ENCODE measurements at regions not wholly inside any gene's neighbourhood (a gene's known extent, or its start where the extent isn't known, plus 50 kb on each side); places are given as distances from the start of the nearest gene placed in this dataset.

GRCh38 chr20:10922941-10923340, 249.1 kb upstream of the JAG1 start:
- no peak for DNase-seq

GRCh38 chr20:10924644-10925201, 250.9 kb upstream of the JAG1 start:
- DNase-seq = no peak

GRCh38 chr20:10925767-10926166, 252.0 kb upstream of the JAG1 start:
- DNase-seq = no peak

- no peak for DNase-seq
These were observed 253.3 kb upstream of the JAG1 start for GRCh38 chr20:10927011-10927583.

GRCh38 chr20:10927936-10928840, 254.4 kb upstream of the JAG1 start:
- no peak for DNase-seq

GRCh38 chr20:10928841-10929421, 255.1 kb upstream of the JAG1 start:
- DNase-seq = no peak

- no peak for DNase-seq
These were observed 262.0 kb upstream of the JAG1 start for GRCh38 chr20:10935658-10936402.

- no peak for DNase-seq
These were observed 263.0 kb upstream of the JAG1 start for GRCh38 chr20:10936786-10937185.

- DNase-seq = no peak
These were observed 265.6 kb upstream of the JAG1 start for GRCh38 chr20:10939331-10939941.

- DNase-seq = no peak
These were observed 267.1 kb upstream of the JAG1 start for GRCh38 chr20:10940941-10941340.

- no peak for DNase-seq
These were observed 270.0 kb upstream of the JAG1 start for GRCh38 chr20:10943686-10944265.

GRCh38 chr20:10946124-10946880, 272.5 kb upstream of the JAG1 start:
- DNase-seq = no peak

GRCh38 chr20:10947726-10948125, 273.9 kb upstream of the JAG1 start:
- no peak for DNase-seq

- DNase-seq = no peak
These were observed 276.4 kb upstream of the JAG1 start for GRCh38 chr20:10949930-10950783.

- peak in 1 of 2 experiments; percentile 13 for DNase-seq
These were observed 277.4 kb upstream of the JAG1 start for GRCh38 chr20:10951216-10951615.

GRCh38 chr20:10951904-10952303, 278.1 kb upstream of the JAG1 start:
- DNase-seq = no peak

- no peak for DNase-seq
These were observed 279.6 kb upstream of the JAG1 start for GRCh38 chr20:10953437-10953836.

- no peak for DNase-seq
These were observed 280.5 kb upstream of the JAG1 start for GRCh38 chr20:10954137-10954840.

- DNase-seq = no peak
These were observed 281.2 kb upstream of the JAG1 start for GRCh38 chr20:10954908-10955580.
